ENCODE measurements at regions not wholly inside any gene's neighbourhood (a gene's known extent, or its start where the extent isn't known, plus 50 kb on each side); places are given as distances from the start of the nearest gene placed in this dataset.
A peak's percentile ranks its signal among the peaks of the same experiment; 100 is the strongest.

GRCh38 chrY:16602146-16602545 is 1277.9 kb downstream of the CDY2B start:
- H3K4me3 ChIP-seq (ENCODE audit: low read length) = no peak overlapping the region
- no peaks in the 10 kb centered on the region for H3K27me3 ChIP-seq (ENCODE audit: low read depth, low read length)
- no peak overlapping the region for H3K4me2 ChIP-seq (ENCODE audit: low read length)
- H4K20me1 ChIP-seq (ENCODE audit: insufficient read depth, low read length) = no peaks in the 10 kb centered on the region
- no peaks in the 10 kb centered on the region for H3K4me1 ChIP-seq (ENCODE audit: low read length)
- H3K9me3 ChIP-seq (ENCODE audit: insufficient read depth, low read length) = no peaks in the 10 kb centered on the region
- H3K27ac ChIP-seq (ENCODE audit: low read length) = no peak overlapping the region
- no peak for TF ChIP-seq CTCF (IDR thresholded peaks at IDR 0.05; ENCODE audit: low read depth, low read length)
- TF ChIP-seq EZH2phosphoT487 (IDR thresholded peaks at IDR 0.05; ENCODE audit: low read depth) = no peak
- H3K9ac ChIP-seq (ENCODE audit: low read length) = no peak overlapping the region
- no peaks in the 10 kb centered on the region for H3K79me2 ChIP-seq (ENCODE audit: low read length)
- H2AFZ ChIP-seq (ENCODE audit: low read depth, low read length) = no peak overlapping the region
- H3K36me3 ChIP-seq (replicated peaks; ENCODE audit: low read depth, low read length) = no peaks in the 10 kb centered on the region

GRCh38 chrY:16601626-16602025 is 1278.4 kb downstream of the CDY2B start:
- TF ChIP-seq CTCF (IDR thresholded peaks at IDR 0.05; ENCODE audit: low read depth, low read length) (no peak), EZH2phosphoT487 (IDR thresholded peaks at IDR 0.05; ENCODE audit: low read depth) (no peak)
- no peak overlapping the region for H3K4me2 ChIP-seq (ENCODE audit: low read length)
- H3K27ac ChIP-seq (ENCODE audit: low read length) = no peak overlapping the region
- H4K20me1 ChIP-seq (ENCODE audit: insufficient read depth, low read length) = no peaks in the 10 kb centered on the region
- H2AFZ ChIP-seq (ENCODE audit: low read depth, low read length) = no peak overlapping the region
- H3K9ac ChIP-seq (ENCODE audit: low read length) = no peak overlapping the region
- no peaks in the 10 kb centered on the region for H3K4me1 ChIP-seq (ENCODE audit: low read length)
- no peaks in the 10 kb centered on the region for H3K79me2 ChIP-seq (ENCODE audit: low read length)
- no peaks in the 10 kb centered on the region for H3K36me3 ChIP-seq (replicated peaks; ENCODE audit: low read depth, low read length)
- H3K9me3 ChIP-seq (ENCODE audit: insufficient read depth, low read length) = no peaks in the 10 kb centered on the region
- H3K27me3 ChIP-seq (ENCODE audit: low read depth, low read length) = no peaks in the 10 kb centered on the region
- H3K4me3 ChIP-seq (ENCODE audit: low read length) = no peak overlapping the region

- Histone ChIP-seq H3K27ac (ENCODE audit: low read length) (no peak overlapping the region), H4K20me1 (ENCODE audit: insufficient read depth, low read length) (no peaks in the 10 kb centered on the region), H3K36me3 (replicated peaks; ENCODE audit: low read depth, low read length) (no peaks in the 10 kb centered on the region), H3K79me2 (ENCODE audit: low read length) (no peaks in the 10 kb centered on the region), H2AFZ (ENCODE audit: low read depth, low read length) (no peak overlapping the region), H3K9ac (ENCODE audit: low read length) (no peak overlapping the region), H3K4me3 (ENCODE audit: low read length) (no peak overlapping the region), H3K4me1 (ENCODE audit: low read length) (no peaks in the 10 kb centered on the region), H3K9me3 (ENCODE audit: insufficient read depth, low read length) (no peaks in the 10 kb centered on the region), H3K4me2 (ENCODE audit: low read length) (no peak overlapping the region), H3K27me3 (ENCODE audit: low read depth, low read length) (no peaks in the 10 kb centered on the region)
- TF ChIP-seq EZH2phosphoT487 (IDR thresholded peaks at IDR 0.05; ENCODE audit: low read depth) = no peak
- TF ChIP-seq CTCF (IDR thresholded peaks at IDR 0.05; ENCODE audit: low read depth, low read length) = no peak
Observed at GRCh38 chrY:16572061-16572460, 1308.0 kb downstream of the CDY2B start.

- Histone ChIP-seq H3K4me3 (ENCODE audit: low read length) (no peak overlapping the region), H3K9me3 (ENCODE audit: insufficient read depth, low read length) (no peaks in the 10 kb centered on the region), H3K4me1 (ENCODE audit: low read length) (no peaks in the 10 kb centered on the region), H2AFZ (ENCODE audit: low read depth, low read length) (no peak overlapping the region), H3K4me2 (ENCODE audit: low read length) (no peak overlapping the region), H3K27ac (ENCODE audit: low read length) (no peak overlapping the region), H3K9ac (ENCODE audit: low read length) (no peak overlapping the region), H4K20me1 (ENCODE audit: insufficient read depth, low read length) (no peaks in the 10 kb centered on the region), H3K36me3 (replicated peaks; ENCODE audit: low read depth, low read length) (no peaks in the 10 kb centered on the region), H3K27me3 (ENCODE audit: low read depth, low read length) (no peaks in the 10 kb centered on the region), H3K79me2 (ENCODE audit: low read length) (no peaks in the 10 kb centered on the region)
- TF ChIP-seq CTCF (IDR thresholded peaks at IDR 0.05; ENCODE audit: low read depth, low read length) = peak; percentile 58
- no peak for TF ChIP-seq EZH2phosphoT487 (IDR thresholded peaks at IDR 0.05; ENCODE audit: low read depth)
Observed at GRCh38 chrY:16562491-16562890, 1317.5 kb downstream of the CDY2B start.
